GM21737 (cell line): ENCODE measurements at regions not wholly inside any gene's neighbourhood (a gene's known extent, or its start where the extent isn't known, plus 50 kb on each side); places are given as distances from the start of the nearest gene placed in this dataset.

Experiments
- ATAC-seq: cut with Tn5 transposase; IDR thresholded peaks from one replicate; pipeline ENCODE4 v1.9.1; 2021; ENCODE audit warnings: mild to moderate bottlenecking, moderate library complexity; ENCODE audit not compliant: unreplicated experiment

- ATAC-seq, result no peak
These were observed 305.8 kb downstream of the EIPR1 start for GRCh38 chr2:3071685-3072263.

- ATAC-seq, result no peak
These were observed 310.8 kb downstream of the EIPR1 start for GRCh38 chr2:3066831-3067230.

- ATAC-seq, result no peak
These were observed 311.7 kb downstream of the EIPR1 start for GRCh38 chr2:3065928-3066327.

- ATAC-seq, result no peak
These were observed 314.9 kb downstream of the EIPR1 start for GRCh38 chr2:3062476-3063260.

GRCh38 chr2:3060049-3060448, 317.6 kb downstream of the EIPR1 start:
- no peak for ATAC-seq

GRCh38 chr2:3059141-3059925, 318.3 kb downstream of the EIPR1 start:
- no peak for ATAC-seq

- no peak for ATAC-seq
These were observed 323.6 kb downstream of the EIPR1 start for GRCh38 chr2:3054066-3054465.

GRCh38 chr2:3051266-3051665, 326.4 kb downstream of the EIPR1 start:
- ATAC-seq, result no peak

- no peak for ATAC-seq
These were observed 331.3 kb downstream of the EIPR1 start for GRCh38 chr2:3046170-3046865.

GRCh38 chr2:3045318-3045921, 332.2 kb downstream of the EIPR1 start:
- no peak for ATAC-seq

- ATAC-seq, result no peak
These were observed 332.9 kb downstream of the EIPR1 start for GRCh38 chr2:3044587-3045317.

- ATAC-seq, result no peak
These were observed 333.9 kb downstream of the EIPR1 start for GRCh38 chr2:3043726-3044125.

- no peak for ATAC-seq
These were observed 334.7 kb downstream of the EIPR1 start for GRCh38 chr2:3042601-3043585.

- no peak for ATAC-seq
These were observed 335.6 kb downstream of the EIPR1 start for GRCh38 chr2:3041841-3042600.

- ATAC-seq, result no peak
These were observed 336.4 kb downstream of the EIPR1 start for GRCh38 chr2:3041246-3041645.

- no peak for ATAC-seq
These were observed 337.0 kb downstream of the EIPR1 start for GRCh38 chr2:3040496-3041140.

GRCh38 chr2:3040066-3040428, 337.6 kb downstream of the EIPR1 start:
- ATAC-seq, result no peak
